CD4-positive, alpha-beta memory T cell (primary cell): ENCODE measurements at regions not wholly inside any gene's neighbourhood (a gene's known extent, or its start where the extent isn't known, plus 50 kb on each side); places are given as distances from the start of the nearest gene placed in this dataset.

ENCODE experiments used
- CTCF ChIA-PET: fragments of 350-600 bp; sonication (Branson Sonifier 250); formaldehyde crosslinking; loops from one replicate; lab custom pipeline; 2021; ENCODE audit warnings: inconsistent platforms; ENCODE audit not compliant: partially characterized antibody; lab: Charles Lee
- POLR2A ChIA-PET: fragments of 350-600 bp; sonication (Branson Sonifier 250); formaldehyde crosslinking; loops from one replicate; lab custom pipeline; 2021; ENCODE audit not compliant: partially characterized antibody; lab: Charles Lee
- DNase-seq, 5 donors: peaks; one replicate each; pipeline versions ENCODE4 v3.0.0 to v3.0.0-alpha.2; 2020 to 2022; ENCODE audit warnings: mixed read lengths in 1 of 5
- H3K27ac ChIP-seq: one replicate; pipeline ENCODE4 v1.7.0; 2013; ENCODE audit warnings: low read depth, low read length
- H3K27me3 ChIP-seq: 2 replicates; pipeline ENCODE4 v1.7.0; 2013; ENCODE audit warnings: mild to moderate bottlenecking, low read length, moderate library complexity; ENCODE audit not compliant: insufficient read depth
- H3K36me3 ChIP-seq: 2 replicates; pipeline ENCODE4 v1.7.0; 2013; ENCODE audit warnings: mild to moderate bottlenecking, low read length, moderate library complexity; ENCODE audit not compliant: insufficient read depth
- H3K4me1 ChIP-seq: 2 replicates; pipeline ENCODE4 v1.7.0; 2013; ENCODE audit warnings: mild to moderate bottlenecking, low read length, moderate library complexity; ENCODE audit not compliant: insufficient read depth
- H3K4me3 ChIP-seq, 2 donors: one replicate each; pipeline ENCODE4 v1.7.0; 2013; ENCODE audit warnings: low read length in 2 of 2, mild to moderate bottlenecking in 1 of 2
- H3K9me3 ChIP-seq, 2 donors: one replicate each; pipeline ENCODE4 v1.7.0; 2013; ENCODE audit warnings: low read length in 2 of 2, control low read depth in 1 of 2; ENCODE audit not compliant: control insufficient read depth in 1 of 2
- H3K27ac Mint-ChIP-seq, 7 donors: one replicate each; pipeline ENCODE4 v1.8.0; 2020 to 2021; ENCODE audit warnings: mixed read lengths in 7 of 7, mild to moderate bottlenecking in 6 of 7, inconsistent platforms in 3 of 7, moderate library complexity in 3 of 7
- H3K27me3 Mint-ChIP-seq, 2 donors: one replicate each; pipeline ENCODE4 v1.8.0; 2020 to 2021; ENCODE audit warnings: mixed read lengths in 2 of 2
- H3K36me3 Mint-ChIP-seq, 2 donors: one replicate each; pipeline ENCODE4 v1.8.0; 2020 to 2021; ENCODE audit warnings: mixed read lengths in 2 of 2, inconsistent platforms in 1 of 2, mild to moderate bottlenecking in 1 of 2
- H3K4me1 Mint-ChIP-seq, 4 donors: one replicate each; pipeline ENCODE4 v1.8.0; 2020 to 2021; ENCODE audit warnings: mixed read lengths in 4 of 4, mild to moderate bottlenecking in 1 of 4
- H3K4me3 Mint-ChIP-seq, 8 donors: one replicate each; pipeline ENCODE4 v1.8.0; 2020 to 2021; ENCODE audit warnings: mixed read lengths in 8 of 8, mild to moderate bottlenecking in 7 of 8, moderate library complexity in 6 of 8, inconsistent platforms in 3 of 8
- H3K9me3 Mint-ChIP-seq, 8 donors: one replicate each; pipeline ENCODE4 v1.8.0; 2020 to 2021; ENCODE audit warnings: mixed read lengths in 8 of 8, mild to moderate bottlenecking in 5 of 8, inconsistent platforms in 3 of 8, moderate library complexity in 1 of 8
- intact Hi-C: fragments of 100-400 bp; cut with micrococcal nuclease; formaldehyde crosslinking; loops from one replicate; pipeline ENCODE4 v1.15.1; 2023

DNA sequence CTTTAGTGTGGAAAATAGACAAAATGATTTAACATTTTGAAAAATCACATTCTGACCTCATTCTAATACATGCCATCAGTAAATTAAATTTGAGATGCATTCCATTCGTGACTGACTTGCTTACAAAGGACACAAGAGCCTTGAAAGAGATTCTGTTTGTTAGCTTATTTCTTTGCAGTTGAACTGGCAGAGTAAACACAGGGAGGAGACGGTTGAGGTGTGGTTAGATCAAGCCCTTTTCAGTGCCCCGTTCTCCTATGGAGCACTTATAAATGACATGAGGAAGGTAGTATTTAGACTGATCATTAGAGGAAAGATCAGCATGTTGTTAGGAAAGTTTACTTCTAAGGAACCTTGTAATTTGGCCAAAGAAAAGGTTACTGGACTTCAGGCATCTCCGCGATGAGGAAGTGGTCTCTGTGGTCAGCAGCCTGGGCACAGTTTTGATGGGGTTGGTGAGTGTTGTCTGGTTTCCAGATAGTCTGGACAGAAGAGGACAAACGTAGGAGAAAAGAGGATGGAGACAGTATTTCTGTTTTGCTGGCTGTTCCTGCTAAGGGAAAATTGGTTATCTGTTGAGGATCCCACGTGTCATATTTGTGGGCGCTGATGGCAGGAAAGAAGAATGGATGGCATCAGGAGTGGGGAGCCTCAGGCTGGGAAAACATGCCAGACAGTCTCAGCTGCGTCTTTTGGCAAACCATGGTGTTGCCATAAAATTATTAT lies 328.9 kb upstream of the TBL1XR1 start:
- peaks cover 0 to 5% (median 2%) of the 10 kb centered on the region in 8 donors for H3K9me3 Mint-ChIP-seq
- H3K4me3 ChIP-seq, result no peak overlapping the region
- H3K36me3 ChIP-seq, result no peaks in the 10 kb centered on the region
- ChIA-PET CTCF (interaction anchor here (1.5 kb wide), 1 partner anchor 12 kb away, joined by 4 read pairs; no protein-coding TSS in a partner anchor), POLR2A (interaction anchor here (1.0 kb wide), 1 partner anchor 9 kb away, joined by 3 read pairs; no protein-coding TSS in a partner anchor)
- no peaks in the 10 kb centered on the region for H3K27me3 ChIP-seq
- H3K4me3 Mint-ChIP-seq, result no peak overlapping the region
- H3K27me3 Mint-ChIP-seq, result no peaks in the 10 kb centered on the region
- peaks cover 20 to 44% (median 31%) of the 10 kb centered on the region in 4 donors for H3K4me1 Mint-ChIP-seq
- no peak overlapping the region for H3K27ac ChIP-seq
- H3K27ac Mint-ChIP-seq, result peak overlapping the region in 1 of 7 donors; percentile 38
- H3K9me3 ChIP-seq, result no peaks in the 10 kb centered on the region
- intact Hi-C loops, result no loop called here
- H3K4me1 ChIP-seq, result peaks cover 10% of the 10 kb centered on the region
- DNase-seq, result no peak
- H3K36me3 Mint-ChIP-seq, result no peaks in the 10 kb centered on the region

- no peak overlapping the region for H3K27ac Mint-ChIP-seq
- H3K4me1 ChIP-seq, result peaks cover 10% of the 10 kb centered on the region
- ChIA-PET POLR2A (no interaction called here), CTCF (no interaction called here)
- no peak for DNase-seq
- no peaks in the 10 kb centered on the region for H3K27me3 Mint-ChIP-seq
- H3K36me3 ChIP-seq, result no peaks in the 10 kb centered on the region
- no peak overlapping the region for H3K27ac ChIP-seq
- no peak overlapping the region for H3K4me3 Mint-ChIP-seq
- H3K36me3 Mint-ChIP-seq, result no peaks in the 10 kb centered on the region
- no peaks in the 10 kb centered on the region for H3K9me3 ChIP-seq
- H3K4me1 Mint-ChIP-seq, result peaks cover 20 to 40% (median 29%) of the 10 kb centered on the region in 4 donors
- no peaks in the 10 kb centered on the region for H3K27me3 ChIP-seq
- peaks cover 0 to 5% (median 2%) of the 10 kb centered on the region in 8 donors for H3K9me3 Mint-ChIP-seq
- intact Hi-C loops, result no loop called here
- H3K4me3 ChIP-seq, result no peak overlapping the region
Measured at GRCh38 chr3:177527182-177527581, 329.9 kb upstream of the TBL1XR1 start.

DNA sequence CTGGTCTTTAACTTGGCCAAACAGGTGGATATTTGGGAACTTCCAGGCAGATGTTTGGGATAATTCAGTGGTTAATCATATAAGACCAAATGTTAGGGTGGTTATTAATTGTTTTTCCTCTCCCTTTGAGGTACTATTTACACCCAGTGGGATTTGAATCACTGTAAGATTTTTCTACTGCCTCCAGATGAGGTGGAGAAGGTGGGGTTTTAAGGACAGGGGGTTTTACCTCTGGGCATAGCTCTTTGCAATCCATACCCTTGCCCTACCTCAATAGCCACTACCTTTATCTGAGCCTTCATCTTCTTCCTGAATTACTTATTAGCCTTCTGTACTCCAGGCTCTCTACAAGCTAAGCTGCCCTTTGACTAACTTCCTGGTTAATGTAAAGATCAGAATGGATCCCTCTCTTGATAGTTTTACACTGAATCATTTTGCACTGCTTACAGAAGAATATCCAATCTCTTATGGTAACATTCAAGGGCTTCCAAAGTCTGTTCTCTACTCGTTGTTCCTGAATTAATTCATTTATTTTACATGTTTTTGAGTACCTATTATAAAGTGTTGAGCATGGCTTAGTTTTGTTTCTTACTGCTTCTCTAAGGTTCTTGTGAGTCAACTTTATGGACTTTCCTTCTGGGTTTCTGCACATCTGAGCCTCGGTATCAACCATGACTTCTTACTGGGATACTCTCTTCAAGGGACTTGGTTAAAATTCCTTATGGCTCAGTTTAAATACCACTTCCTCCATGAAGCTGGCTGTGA lies 331.2 kb upstream of the TBL1XR1 start:
- peak overlapping the region in 1 of 7 donors; percentile 18 for H3K27ac Mint-ChIP-seq
- H3K4me1 Mint-ChIP-seq, result peaks cover 20 to 36% (median 23%) of the 10 kb centered on the region in 4 donors
- H3K9me3 Mint-ChIP-seq, result peaks cover 0 to 5% (median 2%) of the 10 kb centered on the region in 8 donors
- intact Hi-C loops, result no loop called here
- no peak overlapping the region for H3K4me3 ChIP-seq
- no peak overlapping the region for H3K27ac ChIP-seq
- H3K4me1 ChIP-seq, result peaks cover 8% of the 10 kb centered on the region
- POLR2A ChIA-PET, result interaction anchor here (1.6 to 2.3 kb wide), 2 partner anchors 10 to 169 kb away, joined by 5 to 9 read pairs; no protein-coding TSS in a partner anchor
- DNase-seq, result no peak
- H3K36me3 Mint-ChIP-seq, result no peaks in the 10 kb centered on the region
- no peaks in the 10 kb centered on the region for H3K27me3 Mint-ChIP-seq
- no peaks in the 10 kb centered on the region for H3K36me3 ChIP-seq
- CTCF ChIA-PET, result interaction anchor here (2.6 kb wide), 1 partner anchor 10 kb away, joined by 9 read pairs; no protein-coding TSS in a partner anchor
- no peak overlapping the region for H3K4me3 Mint-ChIP-seq
- H3K27me3 ChIP-seq, result no peaks in the 10 kb centered on the region
- no peaks in the 10 kb centered on the region for H3K9me3 ChIP-seq

DNA sequence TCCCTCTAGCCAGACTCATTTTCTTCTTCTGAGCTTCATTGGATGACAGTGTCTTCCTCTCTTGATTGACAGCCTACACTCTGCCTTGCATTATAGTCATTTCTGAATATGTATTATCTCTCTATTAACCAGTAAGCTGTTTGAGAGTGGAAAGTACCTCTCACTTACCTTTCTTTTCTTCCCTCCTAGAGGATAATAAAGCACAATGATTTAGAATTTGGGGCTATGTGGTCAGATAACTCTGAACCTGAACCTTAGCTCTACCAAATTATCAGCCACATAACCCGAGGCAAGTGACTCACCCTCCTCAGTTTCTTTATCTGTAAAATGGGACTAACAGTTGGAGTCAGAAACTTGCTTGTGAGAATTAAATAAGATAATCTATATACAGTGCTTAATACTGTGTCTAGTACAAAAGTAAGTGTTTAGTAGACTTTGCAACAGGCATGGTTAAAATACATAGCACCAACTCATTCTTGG lies 331.8 kb upstream of the TBL1XR1 start:
- no peak for DNase-seq
- Histone ChIP-seq H3K4me1 (peaks cover 1% of the 10 kb centered on the region), H3K4me3 (no peak overlapping the region), H3K27me3 (no peaks in the 10 kb centered on the region), H3K27ac (no peak overlapping the region), H3K9me3 (no peaks in the 10 kb centered on the region), H3K36me3 (no peaks in the 10 kb centered on the region)
- no peaks in the 10 kb centered on the region for H3K36me3 Mint-ChIP-seq
- H3K9me3 Mint-ChIP-seq, result peaks cover 0 to 5% (median 2%) of the 10 kb centered on the region in 8 donors
- peak overlapping the region in 2 of 7 donors; percentile 18 to 49 for H3K27ac Mint-ChIP-seq
- POLR2A ChIA-PET, result interaction anchor here (1.6 to 2.3 kb wide), 2 partner anchors 9 to 169 kb away, joined by 5 to 9 read pairs; no protein-coding TSS in a partner anchor
- H3K4me1 Mint-ChIP-seq, result peaks cover 14 to 30% (median 17%) of the 10 kb centered on the region in 4 donors
- intact Hi-C loops, result no loop called here
- CTCF ChIA-PET, result interaction anchor here (2.0 to 2.6 kb wide), 2 partner anchors 8 to 10 kb away, joined by 5 to 9 read pairs; no protein-coding TSS in a partner anchor
- no peak overlapping the region for H3K4me3 Mint-ChIP-seq
- no peaks in the 10 kb centered on the region for H3K27me3 Mint-ChIP-seq

GRCh38 chr3:177529716-177530335 lies 332.5 kb upstream of the TBL1XR1 start:
- Mint-ChIP-seq H3K36me3 (no peaks in the 10 kb centered on the region), H3K27me3 (no peaks in the 10 kb centered on the region), H3K27ac (peak overlapping the region in 1 of 7 donors; percentile 41), H3K4me1 (peaks cover 12 to 28% (median 15%) of the 10 kb centered on the region in 4 donors), H3K9me3 (peaks cover 0 to 4% (median under 1%) of the 10 kb centered on the region in 8 donors), H3K4me3 (no peak overlapping the region)
- no peaks in the 10 kb centered on the region for H3K36me3 ChIP-seq
- no peak overlapping the region for H3K27ac ChIP-seq
- POLR2A ChIA-PET, result interaction anchor here (0.6 to 2.3 kb wide), 3 partner anchors 9 to 170 kb away, joined by 3 to 9 read pairs (median 4); no protein-coding TSS in a partner anchor
- DNase-seq, result no peak
- CTCF ChIA-PET, result interaction anchor here (0.7 to 2.6 kb wide), 4 partner anchors 9 to 479 kb away, joined by 4 to 9 read pairs (median 4); no protein-coding TSS in a partner anchor
- H3K4me1 ChIP-seq, result no peaks in the 10 kb centered on the region
- H3K27me3 ChIP-seq, result no peaks in the 10 kb centered on the region
- intact Hi-C loops, result no loop called here
- H3K4me3 ChIP-seq, result no peak overlapping the region
- H3K9me3 ChIP-seq, result no peaks in the 10 kb centered on the region

- peaks cover 0 to 5% (median 0%) of the 10 kb centered on the region in 8 donors for H3K9me3 Mint-ChIP-seq
- H3K27me3 Mint-ChIP-seq, result no peaks in the 10 kb centered on the region
- H3K4me1 Mint-ChIP-seq, result peaks cover 13 to 25% (median 17%) of the 10 kb centered on the region in 4 donors
- H3K27me3 ChIP-seq, result no peaks in the 10 kb centered on the region
- H3K9me3 ChIP-seq, result no peaks in the 10 kb centered on the region
- ChIA-PET CTCF (interaction anchor here (0.8 to 2.6 kb wide), 4 partner anchors 8 to 170 kb away, joined by 3 to 9 read pairs (median 4); no protein-coding TSS in a partner anchor), POLR2A (interaction anchor here (0.9 to 1.2 kb wide), 2 partner anchors 8 to 14 kb away, joined by 3 to 4 read pairs; no protein-coding TSS in a partner anchor)
- intact Hi-C loops, result no loop called here
- H3K4me3 ChIP-seq, result no peak overlapping the region
- no peaks in the 10 kb centered on the region for H3K36me3 Mint-ChIP-seq
- no peak overlapping the region for H3K27ac Mint-ChIP-seq
- no peak overlapping the region for H3K27ac ChIP-seq
- H3K36me3 ChIP-seq, result no peaks in the 10 kb centered on the region
- H3K4me1 ChIP-seq, result no peaks in the 10 kb centered on the region
- DNase-seq, result no peak
- no peak overlapping the region for H3K4me3 Mint-ChIP-seq
Measured at GRCh38 chr3:177530908-177531307, 333.6 kb upstream of the TBL1XR1 start.
